HG02763 (cell line): ENCODE measurements at regions not wholly inside any gene's neighbourhood (a gene's known extent, or its start where the extent isn't known, plus 50 kb on each side); places are given as distances from the start of the nearest gene placed in this dataset.

Experiments
- ATAC-seq: cut with Tn5 transposase; IDR thresholded peaks from one replicate; pipeline ENCODE4 v1.9.1; 2021; ENCODE audit warnings: mild to moderate bottlenecking, moderate library complexity; ENCODE audit not compliant: unreplicated experiment

GRCh38 chr10:44435196-44435595, 50.3 kb upstream of the CXCL12 start:
- no peak for ATAC-seq

GRCh38 chr10:44436240-44436639, 51.3 kb upstream of the CXCL12 start:
- no peak for ATAC-seq

GRCh38 chr10:44437840-44438511, 53.1 kb upstream of the CXCL12 start:
- ATAC-seq: no peak

- no peak for ATAC-seq
These were observed 54.5 kb upstream of the CXCL12 start for GRCh38 chr10:44439239-44439957.

GRCh38 chr10:44439958-44440244, 55.0 kb upstream of the CXCL12 start:
- ATAC-seq: no peak

- ATAC-seq: no peak
These were observed 72.4 kb upstream of the CXCL12 start for GRCh38 chr10:44457259-44457658.

GRCh38 chr10:44458671-44459413, 73.9 kb upstream of the CXCL12 start:
- ATAC-seq: no peak

GRCh38 chr10:44459671-44460070, 74.8 kb upstream of the CXCL12 start:
- no peak for ATAC-seq

- ATAC-seq: no peak
These were observed 75.5 kb upstream of the CXCL12 start for GRCh38 chr10:44460416-44460815.

- no peak for ATAC-seq
These were observed 77.5 kb upstream of the CXCL12 start for GRCh38 chr10:44462338-44462914.

GRCh38 chr10:44463511-44464121, 78.7 kb upstream of the CXCL12 start:
- no peak for ATAC-seq

- ATAC-seq: no peak
These were observed 79.6 kb upstream of the CXCL12 start for GRCh38 chr10:44464503-44464902.

- no peak for ATAC-seq
These were observed 80.7 kb upstream of the CXCL12 start for GRCh38 chr10:44465401-44466115.

GRCh38 chr10:44466236-44466635, 81.3 kb upstream of the CXCL12 start:
- ATAC-seq: no peak

- ATAC-seq: no peak
These were observed 82.2 kb upstream of the CXCL12 start for GRCh38 chr10:44467090-44467489.

GRCh38 chr10:44467900-44468299, 83.0 kb upstream of the CXCL12 start:
- no peak for ATAC-seq

GRCh38 chr10:44468525-44468924, 83.6 kb upstream of the CXCL12 start:
- ATAC-seq: no peak

GRCh38 chr10:44468965-44469364, 84.1 kb upstream of the CXCL12 start:
- no peak for ATAC-seq

- ATAC-seq: no peak
These were observed 85.9 kb upstream of the CXCL12 start for GRCh38 chr10:44470784-44471183.

- ATAC-seq: no peak
These were observed 86.5 kb upstream of the CXCL12 start for GRCh38 chr10:44471410-44471809.

- ATAC-seq: no peak
These were observed 88.2 kb upstream of the CXCL12 start for GRCh38 chr10:44473146-44473545.
